HCT116 (cell line): ENCODE measurements at regions not wholly inside any gene's neighbourhood (a gene's known extent, or its start where the extent isn't known, plus 50 kb on each side); places are given as distances from the start of the nearest gene placed in this dataset.

Experiments
- CEBPB ChIP-seq: IDR thresholded peaks from 2 replicates; pipeline ENCODE4 v1.6.1; 2012; ENCODE audit warnings: low read depth
- CTCF ChIP-seq, 3 experiments: fragments of 200-600 bp in 1 of 3; sonication (generic) in 1 of 3; IDR thresholded peaks in 2 of 3; conservative IDR thresholded peaks in 1 of 3; 2 replicates each; pipeline ENCODE4 v1.5.1; 2012 to 2017; ENCODE audit warnings: low read depth in 2 of 3, low read length in 2 of 3, antibody characterized with exemption in 1 of 3, borderline replicate concordance in 1 of 3, control low read depth in 1 of 3, mild to moderate bottlenecking in 1 of 3, mixed read lengths in 1 of 3, mixed run types in 1 of 3, moderate library complexity in 1 of 3; ENCODE audit not compliant: insufficient read depth in 1 of 3
- EGR1 ChIP-seq: IDR thresholded peaks from 2 replicates; pipeline ENCODE4 v1.6.1; 2012; ENCODE audit warnings: low read depth
- EZH2 ChIP-seq: fragments of 200-600 bp; sonication (generic); IDR thresholded peaks from 2 replicates; pipeline ENCODE4 v1.6.1; 2017; ENCODE audit warnings: antibody characterized with exemption, mixed run types
- MAX ChIP-seq: IDR thresholded peaks from 2 replicates; pipeline ENCODE4 v1.6.1; 2012
- POLR2A ChIP-seq: IDR thresholded peaks from 2 replicates; pipeline ENCODE4 v1.7.0; 2011; ENCODE audit warnings: borderline replicate concordance; ENCODE audit not compliant: insufficient read depth, insufficient read length; ENCODE audit errors: extremely low read depth
- POLR2AphosphoS5 ChIP-seq: IDR thresholded peaks from 2 replicates; pipeline ENCODE4 v1.6.1; 2011; ENCODE audit warnings: mild to moderate bottlenecking, low read depth, low read length, moderate library complexity
- SP1 ChIP-seq: IDR thresholded peaks from 2 replicates; pipeline ENCODE4 v1.6.1; 2012; ENCODE audit warnings: low read depth
- YY1 ChIP-seq: IDR thresholded peaks from 2 replicates; pipeline ENCODE4 v1.6.1; 2011; ENCODE audit warnings: low read length, low read depth, moderate library complexity, mild to moderate bottlenecking; ENCODE audit not compliant: insufficient replicate concordance; ENCODE audit errors: extremely low read depth

- TF ChIP-seq CTCF (IDR thresholded peaks at IDR 0.05 in 2 of 3, conservative IDR thresholded peaks at IDR 0.05 in 1 of 3; ENCODE audit: borderline replicate concordance in 1 of 3, insufficient read depth in 1 of 3, low read depth in 2 of 3, low read length in 2 of 3) (no peak), MAX (no peak), EZH2 (no peak), YY1 (no peak), EGR1 (no peak), POLR2A (no peak), POLR2AphosphoS5 (no peak), SP1 (no peak), CEBPB (no peak)
Measured at GRCh38 chr17:10932938-10933337, 95.1 kb upstream of the PIRT start.
